Ovary (tissue), 3 donors: ENCODE measurements at regions not wholly inside any gene's neighbourhood (a gene's known extent, or its start where the extent isn't known, plus 50 kb on each side); places are given as distances from the start of the nearest gene placed in this dataset.

Source experiments
- POLR2A ChIP-seq: fragments of 450-650 bp; IDR thresholded peaks from one replicate; pipeline ENCODE4 v1.6.1; 2017; ENCODE audit warnings: antibody characterized with exemption, mild to moderate bottlenecking, moderate library complexity
- TF ChIP-seq, protein P1 (sequence below), 3 donors: fragments of 450-650 bp in 2 of 3; fragments of 200-600 bp in 1 of 3; IDR thresholded peaks; one replicate each; pipeline versions ENCODE4 v1.5.1 to v1.8.0; 2016 to 2022; ENCODE audit warnings: antibody characterized with exemption in 3 of 3, mild to moderate bottlenecking in 1 of 3
- donor health status: DM: no; HTN: no; CAD: no.

DNA sequence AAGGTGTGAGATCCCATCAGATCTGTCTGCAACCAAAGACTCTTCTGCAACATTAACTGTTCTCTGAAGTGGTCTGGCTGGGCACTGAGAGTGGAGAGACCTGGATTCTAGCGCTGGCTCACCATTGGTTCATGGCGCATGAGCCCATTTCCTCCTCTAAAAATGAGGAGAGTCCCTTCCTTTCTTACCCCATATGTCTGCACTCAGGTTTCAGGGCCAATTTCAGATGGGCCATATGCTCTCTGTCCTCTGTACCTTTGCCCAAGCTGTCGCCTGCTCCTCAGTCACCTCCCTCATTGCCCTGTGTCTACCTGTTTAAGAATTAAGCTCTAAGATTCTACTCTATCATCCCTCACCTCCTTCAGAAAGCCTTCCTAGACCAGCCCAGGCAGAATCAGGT lies 484.7 kb downstream of the INSC start:
- TF ChIP-seq, protein P1, sequence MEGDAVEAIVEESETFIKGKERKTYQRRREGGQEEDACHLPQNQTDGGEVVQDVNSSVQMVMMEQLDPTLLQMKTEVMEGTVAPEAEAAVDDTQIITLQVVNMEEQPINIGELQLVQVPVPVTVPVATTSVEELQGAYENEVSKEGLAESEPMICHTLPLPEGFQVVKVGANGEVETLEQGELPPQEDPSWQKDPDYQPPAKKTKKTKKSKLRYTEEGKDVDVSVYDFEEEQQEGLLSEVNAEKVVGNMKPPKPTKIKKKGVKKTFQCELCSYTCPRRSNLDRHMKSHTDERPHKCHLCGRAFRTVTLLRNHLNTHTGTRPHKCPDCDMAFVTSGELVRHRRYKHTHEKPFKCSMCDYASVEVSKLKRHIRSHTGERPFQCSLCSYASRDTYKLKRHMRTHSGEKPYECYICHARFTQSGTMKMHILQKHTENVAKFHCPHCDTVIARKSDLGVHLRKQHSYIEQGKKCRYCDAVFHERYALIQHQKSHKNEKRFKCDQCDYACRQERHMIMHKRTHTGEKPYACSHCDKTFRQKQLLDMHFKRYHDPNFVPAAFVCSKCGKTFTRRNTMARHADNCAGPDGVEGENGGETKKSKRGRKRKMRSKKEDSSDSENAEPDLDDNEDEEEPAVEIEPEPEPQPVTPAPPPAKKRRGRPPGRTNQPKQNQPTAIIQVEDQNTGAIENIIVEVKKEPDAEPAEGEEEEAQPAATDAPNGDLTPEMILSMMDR (IDR thresholded peaks at IDR 0.05), result no peak
- no peak for TF ChIP-seq POLR2A
